Neutrophil (primary cell): ENCODE measurements at regions not wholly inside any gene's neighbourhood (a gene's known extent, or its start where the extent isn't known, plus 50 kb on each side); places are given as distances from the start of the nearest gene placed in this dataset.

Source experiments
- H3K27ac ChIP-seq: fragments of 200-600 bp; sonication (generic); 2 replicates; pipeline ENCODE4 v1.5.1; 2016; ENCODE audit warnings: mild to moderate bottlenecking, moderate library complexity
- H3K27me3 ChIP-seq: fragments of 200-600 bp; sonication (generic); 2 replicates; pipeline ENCODE4 v1.6.0; 2016; ENCODE audit warnings: mild to moderate bottlenecking
- H3K36me3 ChIP-seq: fragments of 200-600 bp; sonication (generic); 2 replicates; pipeline ENCODE4 v1.5.1; 2017
- H3K4me1 ChIP-seq, 2 experiments: fragments of 200-600 bp in 1 of 2; sonication (generic) in 1 of 2; 1 replicate in 1 of 2; 2 replicates in 1 of 2; pipeline versions ENCODE4 v1.5.1 to v1.6.1; 2013 to 2016; ENCODE audit warnings: low read depth in 1 of 2, low read length in 1 of 2, mild to moderate bottlenecking in 1 of 2, moderate library complexity in 1 of 2; ENCODE audit not compliant: control insufficient read depth in 1 of 2, insufficient read depth in 1 of 2
- H3K4me3 ChIP-seq, 2 experiments: fragments of 200-600 bp in 1 of 2; sonication (generic) in 1 of 2; 1 replicate in 1 of 2; 2 replicates in 1 of 2; pipeline ENCODE4 v1.5.1; 2013 to 2016; ENCODE audit warnings: low read depth in 1 of 2, low read length in 1 of 2, mild to moderate bottlenecking in 1 of 2, moderate library complexity in 1 of 2
- H3K9me3 ChIP-seq: fragments of 200-600 bp; sonication (generic); 2 replicates; pipeline ENCODE4 v1.5.1; 2016
- CTCF ChIP-seq: fragments of 200-600 bp; sonication (generic); IDR thresholded peaks from 2 replicates; pipeline ENCODE4 v1.5.1; 2016; ENCODE audit warnings: antibody characterized with exemption

- Histone ChIP-seq H3K27me3 (peaks cover 4% of the 10 kb centered on the region), H3K4me3 (no peak overlapping the region), H3K27ac (no peak overlapping the region), H3K4me1 (peaks cover 0 to 8% of the 10 kb centered on the region in 2 experiments), H3K36me3 (no peaks in the 10 kb centered on the region), H3K9me3 (no peaks in the 10 kb centered on the region)
- no peak for TF ChIP-seq CTCF
Observed at GRCh38 chr3:27885641-27886040, 163.5 kb upstream of the EOMES start.

- Histone ChIP-seq H3K36me3 (no peaks in the 10 kb centered on the region), H3K4me3 (no peak overlapping the region), H3K27ac (no peak overlapping the region), H3K9me3 (no peaks in the 10 kb centered on the region), H3K4me1 (no peaks in the 10 kb centered on the region), H3K27me3 (no peaks in the 10 kb centered on the region)
- TF ChIP-seq CTCF, result no peak
Observed at GRCh38 chr3:27888562-27888961, 166.4 kb upstream of the EOMES start.

- H3K9me3 ChIP-seq, result no peaks in the 10 kb centered on the region
- no peaks in the 10 kb centered on the region for H3K27me3 ChIP-seq
- no peak overlapping the region for H3K27ac ChIP-seq
- no peak overlapping the region for H3K4me3 ChIP-seq
- no peak for TF ChIP-seq CTCF
- no peaks in the 10 kb centered on the region for H3K36me3 ChIP-seq
- no peaks in the 10 kb centered on the region for H3K4me1 ChIP-seq
Observed at GRCh38 chr3:27889745-27890144, 167.6 kb upstream of the EOMES start.

DNA sequence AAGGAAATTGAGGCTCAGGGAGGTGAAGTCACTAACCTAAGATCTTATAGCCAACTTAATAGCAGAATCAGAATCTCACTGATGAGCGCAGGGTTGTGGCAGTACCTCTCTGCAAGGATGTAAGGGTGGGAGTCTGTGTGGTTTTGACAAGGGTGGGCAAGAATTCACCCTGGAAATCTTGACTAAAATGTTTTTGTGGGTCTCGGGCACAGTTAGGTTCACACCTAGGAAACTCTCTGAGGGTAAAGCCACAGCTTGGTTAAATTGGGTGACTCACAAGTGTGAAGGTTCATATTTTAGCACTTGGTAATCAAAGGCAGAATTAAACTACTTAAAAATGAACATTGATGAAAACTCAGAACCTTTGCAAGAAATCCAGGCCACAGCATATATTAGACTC lies 178.2 kb upstream of the EOMES start:
- no peaks in the 10 kb centered on the region for H3K27me3 ChIP-seq
- H3K4me1 ChIP-seq, result no peaks in the 10 kb centered on the region
- H3K27ac ChIP-seq, result no peak overlapping the region
- no peak overlapping the region for H3K4me3 ChIP-seq
- no peak for TF ChIP-seq CTCF
- H3K9me3 ChIP-seq, result no peaks in the 10 kb centered on the region
- H3K36me3 ChIP-seq, result no peaks in the 10 kb centered on the region

DNA sequence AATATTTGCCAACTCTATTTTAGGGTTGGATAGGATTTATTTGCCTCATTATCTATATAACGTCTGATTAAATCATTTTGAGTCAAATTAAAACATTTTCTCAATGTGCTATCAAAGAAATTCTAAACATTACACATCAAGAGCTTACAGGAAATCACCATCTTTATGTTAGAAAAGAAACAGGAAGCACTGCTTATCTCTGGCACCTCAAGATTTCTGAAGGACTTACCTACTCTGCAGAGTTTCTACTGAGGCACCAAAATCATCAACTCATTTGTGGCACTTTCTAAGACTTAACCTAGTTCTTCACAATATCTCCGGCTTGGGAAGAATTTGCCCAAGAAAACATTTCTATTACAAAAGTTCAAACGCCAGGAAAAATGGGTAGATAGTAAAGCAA lies 181.3 kb upstream of the EOMES start:
- Histone ChIP-seq H3K27ac (no peak overlapping the region), H3K4me1 (no peaks in the 10 kb centered on the region)

More for the DNA sequence above, 181.3 kb upstream of the EOMES start:
- Histone ChIP-seq H3K27me3 (no peaks in the 10 kb centered on the region), H3K9me3 (no peaks in the 10 kb centered on the region), H3K36me3 (no peaks in the 10 kb centered on the region), H3K4me3 (no peak overlapping the region)
- TF ChIP-seq CTCF, result no peak
